Adrenal gland (tissue), 5 donors: ENCODE measurements at regions not wholly inside any gene's neighbourhood (a gene's known extent, or its start where the extent isn't known, plus 50 kb on each side); places are given as distances from the start of the nearest gene placed in this dataset.

ENCODE experiments used
- CTCF ChIP-seq, 6 experiments: fragments of 450-650 bp in 4 of 6; fragments of 200-600 bp in 2 of 6; sonication (generic) in 1 of 6; IDR thresholded peaks; 1 replicate in 5 of 6; 2 replicates in 1 of 6; pipeline versions ENCODE4 v1.5.1 to v1.8.0; 2016 to 2021; ENCODE audit warnings: antibody characterized with exemption in 6 of 6, mild to moderate bottlenecking in 2 of 6, moderate library complexity in 1 of 6
- POLR2A ChIP-seq, 2 donors: fragments of 450-650 bp; IDR thresholded peaks; one replicate each; pipeline ENCODE4 v1.6.1; 2017; ENCODE audit warnings: antibody characterized with exemption in 2 of 2, mild to moderate bottlenecking in 2 of 2, moderate library complexity in 1 of 2
- donor health status: DM: no; HTN: no; CAD: no.

DNA sequence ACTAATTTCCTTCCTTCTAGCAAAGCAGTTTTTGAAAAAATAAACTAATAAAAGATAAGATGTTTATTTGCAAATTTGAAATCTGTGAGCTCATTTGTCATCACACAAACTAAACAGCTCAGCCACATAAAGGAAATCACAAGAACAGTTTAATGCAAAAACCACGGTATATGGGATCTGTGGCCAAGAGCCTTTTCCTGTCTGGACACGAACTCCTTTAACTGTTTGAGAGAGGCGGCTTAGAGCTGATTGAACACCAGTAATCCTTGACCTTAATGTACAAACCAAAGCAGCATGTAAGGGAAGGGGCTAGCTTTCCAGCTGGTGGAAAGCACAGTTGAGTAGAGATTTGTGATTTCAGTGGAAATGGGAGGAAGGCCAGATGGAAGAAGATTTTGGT lies 66.3 kb upstream of the SPINK5 start:
- TF ChIP-seq POLR2A (IDR thresholded peaks at IDR 0.05) (no peak), CTCF (IDR thresholded peaks at IDR 0.05) (no peak)
